AG10803 (cell line): ENCODE measurements at regions not wholly inside any gene's neighbourhood (a gene's known extent, or its start where the extent isn't known, plus 50 kb on each side); places are given as distances from the start of the nearest gene placed in this dataset.
A peak's percentile ranks its signal among the peaks of the same experiment; 100 is the strongest.

Experiments
- DNase-seq: peaks from one replicate; pipeline ENCODE4 v3.0.0; 2010; ENCODE audit warnings: low read depth
- H3K4me3 ChIP-seq: 2 replicates; pipeline ENCODE4 v1.5.1; 2011; ENCODE audit warnings: mild to moderate bottlenecking, low read length, control low read depth
- CTCF ChIP-seq: conservative IDR thresholded peaks from 2 replicates; pipeline ENCODE4 v1.5.1; 2011; ENCODE audit warnings: mild to moderate bottlenecking, low read length, control low read depth, inconsistent platforms

GRCh38 chr6:168255283-168255881 lies 64.2 kb downstream of the DACT2 start:
- no peak for DNase-seq
- H3K4me3 ChIP-seq: no peak overlapping the region
- no peak for TF ChIP-seq CTCF

- TF ChIP-seq CTCF: no peak
Measured at GRCh38 chr6:168252267-168252666, 67.3 kb downstream of the DACT2 start.

GRCh38 chr6:168250250-168250649 lies 69.3 kb downstream of the DACT2 start:
- no peak for DNase-seq
- TF ChIP-seq CTCF: no peak
- H3K4me3 ChIP-seq: no peak overlapping the region

More at GRCh38 chr6:168252267-168252666, 67.3 kb downstream of the DACT2 start:
- no peak for DNase-seq
- no peak overlapping the region for H3K4me3 ChIP-seq

GRCh38 chr6:168249746-168250145 lies 69.8 kb downstream of the DACT2 start:
- no peak for TF ChIP-seq CTCF
- no peak overlapping the region for H3K4me3 ChIP-seq
- DNase-seq: no peak

DNA sequence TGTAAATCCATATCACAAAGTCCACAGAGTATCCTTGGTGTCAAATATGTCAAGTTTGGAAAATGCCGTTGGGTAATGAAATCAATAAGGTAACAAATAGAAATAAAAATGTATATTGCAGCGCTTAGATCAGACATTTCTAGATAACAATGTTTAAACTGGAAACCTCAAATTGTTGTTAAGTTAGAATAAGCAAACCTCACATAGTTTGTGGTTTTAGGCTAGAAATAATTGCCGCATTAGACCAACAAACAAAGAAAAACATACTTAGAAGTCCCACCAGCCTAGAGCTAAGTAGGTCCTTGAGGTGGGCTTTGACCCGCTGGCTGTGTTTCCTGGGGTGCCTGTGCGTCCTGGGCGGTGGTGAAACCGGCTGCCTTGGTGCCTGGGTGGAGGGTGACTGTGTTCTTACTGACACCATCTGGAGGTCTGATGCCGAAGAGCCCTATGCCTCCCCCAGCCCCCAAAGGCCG lies 71.4 kb downstream of the DACT2 start:
- no peak for TF ChIP-seq CTCF
- no peak for DNase-seq
- H3K4me3 ChIP-seq: no peak overlapping the region

- no peak for TF ChIP-seq CTCF
- peak; percentile 12 for DNase-seq
Measured at GRCh38 chr6:168247443-168248147, 72.0 kb downstream of the DACT2 start.

DNA sequence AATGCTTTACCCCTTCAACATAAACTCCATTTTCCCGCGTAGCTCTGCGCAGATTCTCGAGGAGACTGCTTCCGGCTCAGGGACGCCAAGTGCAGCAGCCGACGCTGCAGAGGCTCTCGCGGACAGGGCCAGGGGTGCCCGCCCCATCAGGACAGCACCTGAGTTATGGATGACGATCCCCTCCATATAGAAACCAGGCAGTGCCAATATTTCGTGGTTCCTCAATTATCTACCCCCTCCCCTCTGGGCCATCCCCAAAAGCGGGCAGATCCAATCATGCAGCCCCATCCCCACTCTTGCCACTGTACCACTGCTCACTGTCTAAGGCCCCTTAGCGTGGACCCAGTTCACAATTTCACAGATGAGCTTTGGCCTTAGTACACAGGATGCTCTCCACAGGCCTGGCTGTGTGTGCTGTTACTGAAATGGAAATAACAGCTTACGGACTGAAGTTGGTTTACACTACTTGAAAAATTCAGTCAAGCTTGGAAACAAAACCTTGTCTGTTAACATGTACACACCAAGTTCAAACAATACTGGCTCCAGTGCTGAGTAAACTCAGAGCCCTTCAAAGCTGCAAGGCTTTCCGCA lies 74.5 kb downstream of the DACT2 start:
- TF ChIP-seq CTCF: no peak
- DNase-seq: no peak
- no peak overlapping the region for H3K4me3 ChIP-seq

More at GRCh38 chr6:168247443-168248147, 72.0 kb downstream of the DACT2 start:
- no peak overlapping the region for H3K4me3 ChIP-seq
